Karpas-422 (cell line): ENCODE measurements at regions not wholly inside any gene's neighbourhood (a gene's known extent, or its start where the extent isn't known, plus 50 kb on each side); places are given as distances from the start of the nearest gene placed in this dataset.
A peak's percentile ranks its signal among the peaks of the same experiment; 100 is the strongest.

Source experiments
- DNase-seq: peaks from one replicate; pipeline ENCODE4 v3.0.0-alpha.2; 2015
- H2AFZ ChIP-seq: fragments of 200-600 bp; sonication (generic); 2 replicates; pipeline ENCODE4 v1.6.1; 2014; ENCODE audit warnings: antibody characterized with exemption, low read length, mixed read lengths
- H3K27ac ChIP-seq: fragments of 200-600 bp; sonication (generic); 2 replicates; pipeline ENCODE4 v1.5.1; 2014; ENCODE audit warnings: mild to moderate bottlenecking, low read length, moderate library complexity
- H3K27me3 ChIP-seq: fragments of 200-600 bp; sonication (generic); 2 replicates; pipeline ENCODE4 v1.6.1; 2014; ENCODE audit warnings: low read length, mixed read lengths
- H3K36me3 ChIP-seq: fragments of 200-600 bp; sonication (generic); 2 replicates; pipeline ENCODE4 v1.6.1; 2014; ENCODE audit warnings: low read length, mixed read lengths; ENCODE audit not compliant: insufficient read depth
- H3K4me1 ChIP-seq: fragments of 200-600 bp; sonication (generic); 2 replicates; pipeline ENCODE4 v1.6.1; 2014; ENCODE audit warnings: mild to moderate bottlenecking, low read length, mixed read lengths
- H3K4me2 ChIP-seq: fragments of 200-600 bp; sonication (generic); 2 replicates; pipeline ENCODE4 v1.6.1; 2014; ENCODE audit warnings: low read length, low read depth, mild to moderate bottlenecking; ENCODE audit not compliant: poor library complexity, severe bottlenecking
- H3K4me3 ChIP-seq: fragments of 200-600 bp; sonication (generic); 2 replicates; pipeline ENCODE4 v1.5.1; 2014; ENCODE audit warnings: mild to moderate bottlenecking, antibody characterized with exemption, low read length, mixed read lengths
- H3K79me2 ChIP-seq: fragments of 200-600 bp; sonication (generic); 2 replicates; pipeline ENCODE4 v1.6.1; 2014; ENCODE audit warnings: mild to moderate bottlenecking, low read length, mixed read lengths
- H3K9ac ChIP-seq: fragments of 200-600 bp; sonication (generic); 2 replicates; pipeline ENCODE4 v1.6.0; 2014; ENCODE audit warnings: low read length
- H3K9me2 ChIP-seq: fragments of 200-600 bp; sonication (generic), shearing (Covaris generic); replicated peaks from 2 replicates; pipeline ENCODE4 v1.6.0; 2014; ENCODE audit warnings: mild to moderate bottlenecking, low read length, moderate library complexity; ENCODE audit not compliant: insufficient read depth
- H3K9me3 ChIP-seq: fragments of 300-700, 200-600 bp; sonication (generic); 2 replicates; pipeline ENCODE4 v1.6.1; 2014; ENCODE audit warnings: low read length, mixed read lengths
- H4K20me1 ChIP-seq: fragments of 200-600 bp; sonication (generic); 2 replicates; pipeline ENCODE4 v1.6.1; 2014; ENCODE audit warnings: mild to moderate bottlenecking, antibody characterized with exemption, low read length, low read depth; ENCODE audit not compliant: insufficient read depth

- Histone ChIP-seq H3K9me2 (no peaks in the 10 kb centered on the region), H3K4me3 (no peak overlapping the region), H3K79me2 (no peaks in the 10 kb centered on the region), H2AFZ (no peak overlapping the region), H3K27me3 (no peaks in the 10 kb centered on the region), H3K4me2 (no peak overlapping the region), H3K27ac (no peak overlapping the region), H4K20me1 (no peaks in the 10 kb centered on the region), H3K9ac (no peak overlapping the region), H3K36me3 (no peaks in the 10 kb centered on the region), H3K4me1 (no peaks in the 10 kb centered on the region), H3K9me3 (peaks cover 10% of the 10 kb centered on the region)
- DNase-seq = no peak
These were observed 204.5 kb downstream of the ARRDC4 start for GRCh38 chr15:98164986-98165385.

- no peaks in the 10 kb centered on the region for H3K9me2 ChIP-seq
- no peak for DNase-seq
- H3K4me1 ChIP-seq = no peaks in the 10 kb centered on the region
- H3K9me3 ChIP-seq = peaks cover 10% of the 10 kb centered on the region
- no peaks in the 10 kb centered on the region for H3K27me3 ChIP-seq
- H3K27ac ChIP-seq = no peak overlapping the region
- H3K4me3 ChIP-seq = no peak overlapping the region
- H3K36me3 ChIP-seq = no peaks in the 10 kb centered on the region
- no peak overlapping the region for H3K4me2 ChIP-seq
- H3K9ac ChIP-seq = no peak overlapping the region
- no peak overlapping the region for H2AFZ ChIP-seq
- H4K20me1 ChIP-seq = no peaks in the 10 kb centered on the region
- H3K79me2 ChIP-seq = no peaks in the 10 kb centered on the region
These were observed 207.3 kb downstream of the ARRDC4 start for GRCh38 chr15:98167722-98168268.

GRCh38 chr15:98169551-98169950 lies 209.0 kb downstream of the ARRDC4 start:
- no peaks in the 10 kb centered on the region for H3K9me2 ChIP-seq
- no peak for DNase-seq
- H3K4me2 ChIP-seq = no peak overlapping the region
- H3K4me1 ChIP-seq = no peaks in the 10 kb centered on the region
- no peak overlapping the region for H3K27ac ChIP-seq
- no peak overlapping the region for H3K9ac ChIP-seq
- no peaks in the 10 kb centered on the region for H3K79me2 ChIP-seq
- H3K9me3 ChIP-seq = peaks cover 10% of the 10 kb centered on the region; the same call in 1 of the 2 replicates
- no peaks in the 10 kb centered on the region for H3K27me3 ChIP-seq
- no peaks in the 10 kb centered on the region for H4K20me1 ChIP-seq
- H3K4me3 ChIP-seq = no peak overlapping the region
- H3K36me3 ChIP-seq = no peaks in the 10 kb centered on the region
- H2AFZ ChIP-seq = no peak overlapping the region

- Histone ChIP-seq H3K4me3 (no peak overlapping the region), H3K79me2 (no peaks in the 10 kb centered on the region), H2AFZ (no peak overlapping the region), H3K4me2 (no peak overlapping the region), H3K27me3 (no peaks in the 10 kb centered on the region), H3K4me1 (no peaks in the 10 kb centered on the region), H3K9me3 (peaks cover 6% of the 10 kb centered on the region; the same call in 1 of the 2 replicates), H3K36me3 (no peaks in the 10 kb centered on the region), H3K9ac (no peak overlapping the region), H3K9me2 (no peaks in the 10 kb centered on the region), H3K27ac (no peak overlapping the region), H4K20me1 (no peaks in the 10 kb centered on the region)
- no peak for DNase-seq
These were observed 213.8 kb downstream of the ARRDC4 start for GRCh38 chr15:98174286-98174685.

- no peaks in the 10 kb centered on the region for H3K36me3 ChIP-seq
- H3K9ac ChIP-seq = no peak overlapping the region
These were observed 214.3 kb downstream of the ARRDC4 start for GRCh38 chr15:98174841-98175240.

GRCh38 chr15:98177966-98178592 lies 217.6 kb downstream of the ARRDC4 start:
- Histone ChIP-seq H3K27me3 (no peaks in the 10 kb centered on the region), H3K4me3 (no peak overlapping the region), H4K20me1 (no peaks in the 10 kb centered on the region), H3K4me1 (no peaks in the 10 kb centered on the region), H3K27ac (no peak overlapping the region), H2AFZ (no peak overlapping the region), H3K79me2 (no peaks in the 10 kb centered on the region), H3K9me3 (no peaks in the 10 kb centered on the region; the same call in 1 of the 2 replicates), H3K4me2 (no peak overlapping the region), H3K36me3 (no peaks in the 10 kb centered on the region), H3K9ac (no peak overlapping the region), H3K9me2 (no peaks in the 10 kb centered on the region)
- DNase-seq = peak; percentile 67

More at GRCh38 chr15:98174841-98175240, 214.3 kb downstream of the ARRDC4 start:
- no peaks in the 10 kb centered on the region for H3K4me1 ChIP-seq
- H2AFZ ChIP-seq = no peak overlapping the region
- peaks cover 2% of the 10 kb centered on the region; the same call in 1 of the 2 replicates for H3K9me3 ChIP-seq
- H3K4me3 ChIP-seq = no peak overlapping the region
- H4K20me1 ChIP-seq = no peaks in the 10 kb centered on the region
- H3K27ac ChIP-seq = no peak overlapping the region
- no peaks in the 10 kb centered on the region for H3K9me2 ChIP-seq
- H3K27me3 ChIP-seq = no peaks in the 10 kb centered on the region
- H3K79me2 ChIP-seq = no peaks in the 10 kb centered on the region
- no peak for DNase-seq
- no peak overlapping the region for H3K4me2 ChIP-seq

GRCh38 chr15:98178861-98179260 lies 218.4 kb downstream of the ARRDC4 start:
- H4K20me1 ChIP-seq = no peaks in the 10 kb centered on the region
- no peak overlapping the region for H3K27ac ChIP-seq
- no peaks in the 10 kb centered on the region for H3K79me2 ChIP-seq
- H3K9me3 ChIP-seq = no peaks in the 10 kb centered on the region
- no peak for DNase-seq
- H3K4me2 ChIP-seq = no peak overlapping the region
- H3K36me3 ChIP-seq = no peaks in the 10 kb centered on the region
- H2AFZ ChIP-seq = no peak overlapping the region
- no peaks in the 10 kb centered on the region for H3K27me3 ChIP-seq
- no peaks in the 10 kb centered on the region for H3K4me1 ChIP-seq
- H3K4me3 ChIP-seq = no peak overlapping the region
- H3K9me2 ChIP-seq = no peaks in the 10 kb centered on the region
- H3K9ac ChIP-seq = no peak overlapping the region

- H3K79me2 ChIP-seq = no peaks in the 10 kb centered on the region
- H3K36me3 ChIP-seq = no peaks in the 10 kb centered on the region
- no peak for DNase-seq
- no peak overlapping the region for H2AFZ ChIP-seq
- no peaks in the 10 kb centered on the region for H3K4me1 ChIP-seq
- no peaks in the 10 kb centered on the region for H3K9me2 ChIP-seq
- no peaks in the 10 kb centered on the region for H3K27me3 ChIP-seq
- peaks cover 13% of the 10 kb centered on the region for H3K9me3 ChIP-seq
- H3K27ac ChIP-seq = no peak overlapping the region
- H3K4me2 ChIP-seq = no peak overlapping the region
- no peak overlapping the region for H3K4me3 ChIP-seq
- no peaks in the 10 kb centered on the region for H4K20me1 ChIP-seq
- H3K9ac ChIP-seq = no peak overlapping the region
These were observed 227.0 kb downstream of the ARRDC4 start for GRCh38 chr15:98187549-98187948.
